HG03060 (cell line): ENCODE measurements at regions not wholly inside any gene's neighbourhood (a gene's known extent, or its start where the extent isn't known, plus 50 kb on each side); places are given as distances from the start of the nearest gene placed in this dataset.
"Not testable (repeated sequence)": the region's sequence is repeated elsewhere in the genome, so short reads cannot be mapped to it uniquely, and the experiment has no call there.

ENCODE experiments used
- ATAC-seq: cut with Tn5 transposase; IDR thresholded peaks from one replicate; pipeline ENCODE4 v1.9.1; 2021; ENCODE audit warnings: low read depth, moderate number of reproducible peaks; ENCODE audit not compliant: unreplicated experiment

DNA sequence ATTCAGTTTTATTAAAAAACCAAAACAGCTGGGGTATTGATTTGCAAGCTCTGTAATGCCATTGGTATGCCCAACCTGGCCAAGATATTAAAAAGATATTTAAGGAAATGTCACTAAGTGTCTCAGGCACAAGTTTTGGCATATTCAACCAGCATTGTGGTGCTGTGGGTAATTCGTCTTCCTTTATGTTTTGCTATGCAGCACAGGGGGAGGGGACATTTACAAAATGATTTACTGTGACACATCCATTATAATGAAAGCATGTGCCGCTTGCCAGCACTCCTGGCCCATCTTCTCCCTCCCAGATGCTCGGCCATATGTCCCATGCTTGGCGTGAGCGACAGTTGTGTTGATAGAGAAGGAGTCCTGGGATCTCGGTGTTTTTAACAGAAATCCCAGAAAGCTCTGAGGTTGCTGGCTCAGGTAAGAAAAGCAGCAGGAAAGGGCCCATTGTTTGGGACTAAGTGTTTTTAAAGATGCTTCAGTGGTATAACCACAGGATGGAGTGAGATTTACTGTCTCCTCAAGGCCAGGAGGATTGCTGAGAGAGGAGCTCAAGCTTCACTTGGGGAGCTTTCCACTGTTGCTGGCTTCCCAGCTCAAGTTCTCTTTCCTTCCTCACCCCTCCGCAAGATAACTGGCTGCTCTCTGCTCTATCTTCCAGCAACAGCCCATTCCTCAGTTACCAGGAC lies 158.2 kb upstream of the TSC22D2 start:
- ATAC-seq = no peak

DNA sequence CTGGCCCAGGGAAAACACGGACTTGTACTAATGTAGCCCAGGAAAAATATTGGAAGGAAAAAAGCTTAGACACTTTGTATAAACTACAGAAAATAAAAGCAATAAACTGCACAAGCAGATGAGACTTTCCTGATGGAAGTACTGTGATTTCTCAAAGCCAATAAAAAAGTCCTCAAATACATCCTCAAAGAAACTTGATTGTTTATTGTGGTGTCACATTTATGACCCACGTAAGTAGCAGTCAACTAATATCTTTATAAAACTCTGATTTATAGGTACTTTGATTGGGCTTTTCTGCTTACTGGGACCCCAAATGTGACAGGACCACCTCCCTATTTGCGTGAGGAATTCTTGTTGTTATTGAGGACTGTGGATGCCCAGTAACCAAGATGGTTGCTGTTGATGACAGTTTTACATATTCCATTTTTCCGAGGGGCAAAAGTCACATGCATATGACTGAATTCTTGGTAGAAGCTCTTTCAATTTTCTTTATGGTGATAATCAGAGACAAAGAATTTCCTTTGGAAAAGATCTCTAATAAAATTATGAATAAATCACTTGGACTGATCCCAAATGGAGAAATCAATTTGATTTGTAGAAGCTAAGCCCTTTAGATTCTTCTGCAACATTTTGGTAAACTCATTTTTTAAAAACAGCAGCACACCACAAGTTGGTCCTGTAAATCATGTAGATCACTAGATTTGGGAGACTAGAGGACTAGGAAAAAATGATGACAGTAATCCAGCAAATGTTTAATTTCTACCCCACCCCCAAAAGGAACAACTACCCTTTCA lies 159.0 kb upstream of the TSC22D2 start:
- no peak for ATAC-seq

DNA sequence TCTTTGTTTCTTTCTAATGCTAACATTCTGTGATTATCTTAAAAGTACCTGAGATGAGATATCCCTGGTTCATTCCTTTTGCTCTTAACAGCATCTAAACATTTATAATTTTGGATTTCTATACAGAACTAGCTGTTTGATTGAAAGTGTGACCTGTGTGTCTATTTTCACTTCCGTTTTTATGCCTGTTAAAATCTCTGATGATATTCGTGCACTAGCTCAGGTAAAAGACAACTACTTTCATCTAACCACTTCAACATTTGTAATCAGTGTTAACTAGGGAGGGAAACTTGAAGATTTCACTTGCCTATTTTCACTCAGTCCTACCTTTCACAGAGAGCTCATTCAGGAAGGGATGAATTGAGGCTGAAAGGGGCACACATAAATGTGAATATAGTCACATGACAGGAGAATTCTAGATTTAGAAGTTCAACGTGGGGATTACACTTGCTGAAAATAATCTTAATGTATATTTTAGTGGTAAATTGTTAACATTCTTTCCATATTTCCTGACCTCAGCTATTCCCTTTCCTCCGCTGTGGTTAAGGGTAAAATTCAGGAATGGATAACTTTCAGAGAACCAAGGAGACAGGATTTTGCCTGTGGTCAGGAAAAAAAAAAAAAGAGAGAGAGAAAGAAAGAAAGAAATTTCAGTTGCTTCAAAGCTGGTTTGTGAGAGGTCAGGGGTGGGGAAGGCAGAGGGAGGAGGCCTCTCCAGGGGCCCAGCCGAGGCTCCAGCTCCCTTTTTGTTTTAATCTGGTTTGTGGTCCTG lies 159.8 kb upstream of the TSC22D2 start:
- no peak for ATAC-seq

DNA sequence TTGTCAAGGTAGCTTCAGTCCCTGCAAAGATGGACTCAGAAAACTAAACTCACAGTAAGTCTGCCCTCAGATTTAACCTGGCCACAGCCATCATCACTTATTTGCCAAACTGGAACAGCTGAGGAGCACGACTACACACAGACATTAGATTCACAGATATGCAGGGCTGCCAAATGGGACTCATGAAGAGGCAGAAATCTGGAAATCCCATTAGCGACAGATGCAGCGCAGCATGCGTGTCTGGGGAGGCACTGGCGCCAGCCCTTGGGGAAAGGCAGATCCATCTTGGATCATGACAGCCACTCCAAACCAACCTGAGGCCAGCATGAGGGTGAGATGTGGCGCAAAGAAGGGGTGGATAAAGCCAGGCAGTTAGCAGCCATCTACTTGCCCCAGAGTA lies 160.7 kb upstream of the TSC22D2 start:
- no peak for ATAC-seq

DNA sequence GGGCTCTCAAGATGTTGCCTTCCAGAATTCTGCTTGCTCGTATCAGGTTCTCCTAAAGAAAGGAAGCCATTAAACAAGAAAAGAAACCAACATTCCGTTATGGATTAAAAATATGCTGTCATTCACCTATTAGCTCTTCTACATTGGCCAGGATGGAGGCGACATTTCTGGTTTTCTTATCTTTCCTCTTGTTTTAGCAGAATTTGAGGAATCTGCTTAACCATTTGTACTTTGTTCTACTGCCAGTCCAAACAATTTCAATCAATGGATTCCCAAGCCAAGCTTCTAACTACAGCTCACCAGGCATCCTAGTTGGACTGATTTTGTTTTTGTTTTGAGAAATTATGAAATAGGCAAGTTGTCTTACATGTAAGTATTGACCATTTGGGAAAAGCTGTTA lies 164.6 kb upstream of the TSC22D2 start:
- ATAC-seq = no peak

DNA sequence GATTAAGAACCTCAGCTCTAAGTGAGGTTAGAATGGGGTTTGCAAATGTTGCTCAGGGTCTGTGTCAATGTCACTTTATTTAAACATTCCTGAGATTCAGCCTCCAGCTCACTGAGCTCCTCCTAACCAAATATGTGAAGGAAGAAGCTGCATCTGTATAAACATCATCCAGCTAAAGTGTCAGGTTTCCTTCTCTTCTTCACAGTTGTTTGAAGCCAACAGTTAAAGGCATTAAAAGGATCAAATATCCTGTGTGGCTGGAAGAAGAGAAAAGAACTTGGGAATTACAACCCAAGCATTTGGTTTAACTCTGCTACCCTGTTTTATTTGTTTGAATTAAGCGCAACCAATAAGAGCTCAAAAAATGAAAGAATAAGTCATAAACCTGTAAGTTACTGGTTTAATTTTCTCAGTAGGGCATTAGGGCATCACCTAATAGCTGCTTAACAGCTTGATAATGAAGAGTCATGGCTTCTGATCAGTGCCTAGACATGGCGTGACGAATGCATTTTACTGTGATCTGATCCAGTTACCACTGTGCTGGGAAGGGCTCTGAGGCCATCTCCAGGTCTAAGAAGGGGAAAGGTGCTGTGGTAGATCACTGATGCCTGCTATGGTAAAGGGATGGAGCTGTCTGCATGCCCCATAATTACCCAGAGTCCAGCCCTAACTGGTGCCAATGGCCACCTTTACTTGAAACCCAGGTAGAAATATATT lies 165.7 kb upstream of the TSC22D2 start:
- no peak for ATAC-seq

DNA sequence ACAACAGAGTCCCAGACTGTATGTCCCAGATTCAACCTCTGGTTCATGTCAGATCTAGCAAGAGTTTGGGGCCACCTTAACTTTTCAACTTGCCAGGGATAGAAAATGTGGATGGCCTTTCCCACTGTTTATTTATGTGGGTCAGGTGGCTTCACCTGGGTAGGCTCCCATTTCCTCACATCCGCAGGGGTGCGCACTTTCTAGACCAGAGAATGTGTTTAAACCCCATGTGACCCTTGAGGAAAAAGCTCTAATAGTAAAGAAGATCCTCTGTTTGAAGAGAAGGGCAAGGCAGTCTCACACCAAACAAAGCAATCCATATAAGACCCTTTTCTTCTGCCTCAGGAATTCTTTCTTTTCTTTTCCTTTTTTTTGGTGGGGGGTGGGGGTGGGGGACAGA lies 167.2 kb upstream of the TSC22D2 start:
- ATAC-seq = no peak

DNA sequence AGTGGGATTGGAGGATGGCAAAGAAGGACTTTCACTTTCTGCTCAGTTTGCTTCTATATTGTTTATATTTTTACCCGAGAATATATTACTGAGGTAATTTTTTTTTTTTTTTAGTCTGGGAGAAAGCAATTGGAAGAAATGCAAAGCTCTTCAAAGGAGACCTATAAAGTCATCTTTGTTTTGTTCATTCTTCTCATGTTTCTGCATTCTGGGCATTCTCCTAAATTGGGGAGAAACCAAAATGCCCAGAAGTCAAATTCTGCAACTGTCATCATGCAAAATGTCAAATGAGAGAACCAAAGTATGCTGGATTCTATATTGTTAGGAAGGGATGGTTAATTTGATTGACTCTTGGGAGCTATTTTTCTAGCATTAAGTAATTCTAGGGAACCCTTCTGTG lies 168.3 kb upstream of the TSC22D2 start:
- no peak for ATAC-seq

DNA sequence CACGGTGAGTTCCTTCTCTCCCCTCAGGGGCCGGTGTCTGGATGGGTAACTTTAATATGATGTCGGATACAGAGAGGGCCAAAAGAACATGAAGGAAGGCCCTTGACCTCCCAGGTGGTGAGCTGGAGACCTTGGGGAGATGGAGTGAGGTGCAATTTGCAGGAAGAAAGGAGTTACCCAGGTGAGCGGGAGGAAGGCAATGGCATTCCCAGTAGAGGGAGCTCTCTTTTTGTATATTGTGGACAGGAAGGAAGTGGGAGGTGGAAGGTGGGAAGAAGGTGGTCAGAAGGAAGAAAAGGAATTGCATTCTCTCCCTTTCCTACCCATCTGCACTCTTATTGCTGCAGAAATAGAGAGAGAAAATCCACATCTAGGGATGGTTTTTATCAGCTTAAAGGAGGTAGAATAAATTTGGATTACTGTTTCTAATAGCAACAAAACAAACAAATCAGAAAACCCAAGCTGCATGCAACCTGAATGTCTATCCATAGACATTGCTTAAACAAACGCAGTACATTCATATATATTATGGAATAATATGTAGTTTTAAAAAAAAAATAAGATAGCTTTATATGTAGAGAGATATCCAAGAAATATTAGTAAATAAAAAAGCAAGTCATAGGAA lies 169.0 kb upstream of the TSC22D2 start:
- no peak for ATAC-seq

DNA sequence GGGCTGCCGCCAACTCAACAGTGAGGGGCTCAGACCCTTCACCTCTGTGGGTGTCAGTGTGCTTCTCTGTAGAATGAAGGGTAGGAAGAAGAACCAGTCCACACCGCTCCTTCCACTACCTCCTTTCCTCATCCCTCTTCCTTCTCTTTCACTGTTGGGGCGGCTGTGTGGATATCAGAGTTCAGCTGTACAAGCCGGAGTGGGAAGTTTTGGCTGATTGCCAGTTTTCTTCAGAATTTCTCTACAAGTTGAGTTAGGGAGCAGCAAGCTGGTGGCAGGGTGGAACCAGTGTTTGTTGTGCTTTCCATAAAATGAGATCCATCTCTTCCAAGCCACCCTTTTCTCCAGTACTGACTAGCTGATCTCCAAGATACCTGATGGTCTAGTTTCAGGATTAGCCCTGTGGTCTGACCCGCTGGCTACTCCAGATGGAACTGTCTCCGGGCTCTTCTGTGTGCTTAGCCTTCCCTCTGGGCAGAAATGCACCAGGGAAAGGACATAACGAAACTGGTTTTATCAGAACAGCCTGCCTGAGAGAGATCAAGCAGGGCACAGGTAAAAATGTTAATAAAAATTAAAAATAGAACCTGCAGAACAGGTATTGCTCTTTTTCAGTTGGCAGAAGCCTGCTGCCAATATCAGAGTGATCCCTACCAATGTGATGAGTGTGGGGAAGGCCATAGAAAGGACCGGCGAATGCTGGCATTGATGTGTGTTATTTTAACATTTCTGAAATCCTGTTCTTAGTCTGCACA lies 169.9 kb upstream of the TSC22D2 start:
- no peak for ATAC-seq

DNA sequence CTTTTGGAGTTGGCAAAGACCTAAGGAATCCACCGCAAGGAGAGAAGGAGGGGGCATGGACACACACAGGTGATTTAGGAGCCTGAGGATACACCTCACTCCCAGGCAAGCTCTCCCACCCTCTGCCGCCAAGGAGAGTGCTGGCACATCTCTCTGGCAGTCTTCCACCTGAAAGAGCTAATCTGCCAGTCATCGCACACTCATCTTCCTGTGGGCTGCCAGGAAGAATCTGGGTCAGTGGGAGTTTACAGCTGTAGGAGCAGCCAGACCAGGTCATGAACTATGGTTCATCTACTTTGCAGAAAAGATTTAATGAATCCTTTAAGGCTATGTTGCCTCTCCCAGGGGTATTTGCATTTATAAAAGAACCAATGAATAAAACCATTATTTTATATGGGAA lies 170.6 kb upstream of the TSC22D2 start:
- ATAC-seq = no peak

DNA sequence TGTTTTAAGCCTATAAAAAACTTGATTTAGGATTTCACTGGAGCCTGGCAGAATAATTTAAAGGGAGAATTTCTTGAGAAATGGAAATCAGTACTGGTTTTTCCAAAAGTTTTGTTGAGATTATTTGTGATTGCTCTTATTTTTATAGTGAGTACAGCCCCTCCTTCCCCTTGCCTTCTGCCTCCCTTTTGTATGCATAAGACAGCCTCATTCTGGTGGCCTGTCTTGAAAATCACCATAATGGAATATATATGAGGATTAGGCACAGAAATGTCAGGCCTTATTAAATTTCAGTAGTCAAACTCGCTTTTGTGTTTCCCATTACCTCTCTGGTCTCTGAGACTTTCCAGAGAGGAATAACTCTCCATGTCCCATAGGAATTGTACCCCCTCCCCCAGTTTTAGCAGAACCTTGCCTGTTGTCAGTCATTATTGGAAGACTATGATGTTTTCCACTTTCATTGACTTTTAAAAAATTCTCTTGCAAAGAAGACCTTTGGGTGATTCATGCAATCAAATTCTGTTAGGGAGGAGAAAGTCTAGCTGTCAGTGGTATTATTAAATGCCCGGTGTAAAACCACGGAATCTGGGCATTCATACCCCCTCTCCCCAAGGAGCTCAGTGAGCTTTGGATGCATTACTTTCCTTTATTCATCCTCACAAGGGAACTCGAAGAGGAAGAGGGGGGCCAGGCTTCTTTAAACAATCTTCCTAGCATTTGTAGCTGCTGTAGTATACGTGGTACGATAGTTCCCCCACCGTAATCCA lies 171.6 kb upstream of the TSC22D2 start:
- no peak for ATAC-seq

DNA sequence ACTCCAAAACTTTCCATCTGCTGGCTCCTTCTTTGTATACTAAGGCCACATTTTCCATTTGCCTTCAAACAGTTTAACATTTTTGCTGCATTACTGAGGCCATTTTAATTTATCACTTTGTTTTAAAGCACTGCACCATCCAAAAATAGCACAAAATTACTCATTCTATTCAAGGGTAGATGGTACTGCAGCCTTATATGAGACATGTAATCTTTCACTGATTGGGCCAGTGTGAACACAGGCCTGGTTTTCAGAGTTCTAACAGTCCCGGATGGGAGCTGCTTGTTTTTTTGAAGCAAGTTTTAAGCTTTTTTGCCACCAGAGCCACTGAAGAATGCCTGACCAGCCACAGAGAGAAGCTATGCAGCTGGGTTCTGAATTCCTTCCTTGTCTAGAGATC lies 172.3 kb upstream of the TSC22D2 start:
- ATAC-seq = no peak

DNA sequence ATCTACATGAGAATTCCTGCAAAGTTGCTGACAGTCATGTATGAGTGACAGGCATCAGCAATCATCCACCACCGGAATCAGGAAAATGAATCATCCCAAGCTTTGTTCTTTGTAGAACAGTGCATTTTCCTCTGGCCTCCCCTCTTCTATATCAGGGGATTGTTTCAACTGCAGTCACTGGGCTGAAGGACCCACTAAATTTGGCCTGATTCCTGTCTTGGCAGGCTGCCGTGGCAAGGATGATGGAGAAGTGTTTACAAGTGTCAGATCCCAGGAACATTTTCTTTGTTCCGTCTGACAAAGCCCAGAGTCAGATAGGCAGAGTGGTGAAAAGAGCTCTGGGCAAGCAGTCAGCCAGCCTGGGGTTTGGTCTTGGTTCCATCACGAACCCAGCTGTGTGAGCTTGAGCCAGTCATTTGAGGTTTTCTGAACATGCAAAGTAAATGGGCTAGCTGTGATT lies 175.1 kb upstream of the TSC22D2 start:
- ATAC-seq = no peak

DNA sequence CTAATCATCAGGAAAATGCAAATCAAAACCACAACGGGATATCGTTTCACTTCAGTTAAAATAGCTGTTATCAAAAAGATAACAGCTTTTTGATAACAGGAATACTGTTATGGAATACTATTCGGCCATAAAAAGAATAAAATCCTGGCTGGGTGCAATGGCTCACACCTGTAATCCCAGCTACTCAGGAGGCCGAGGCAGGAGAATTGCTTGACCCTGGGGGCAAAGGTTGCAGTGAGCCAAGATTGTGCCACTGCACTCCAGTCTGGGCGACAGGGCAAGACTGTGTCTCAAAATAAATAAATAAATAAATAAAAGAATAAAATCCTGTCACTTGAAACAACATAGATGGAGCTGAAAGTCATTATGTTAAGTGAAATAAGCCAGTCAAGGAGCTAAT lies 178.1 kb upstream of the TSC22D2 start:
- ATAC-seq = no peak

DNA sequence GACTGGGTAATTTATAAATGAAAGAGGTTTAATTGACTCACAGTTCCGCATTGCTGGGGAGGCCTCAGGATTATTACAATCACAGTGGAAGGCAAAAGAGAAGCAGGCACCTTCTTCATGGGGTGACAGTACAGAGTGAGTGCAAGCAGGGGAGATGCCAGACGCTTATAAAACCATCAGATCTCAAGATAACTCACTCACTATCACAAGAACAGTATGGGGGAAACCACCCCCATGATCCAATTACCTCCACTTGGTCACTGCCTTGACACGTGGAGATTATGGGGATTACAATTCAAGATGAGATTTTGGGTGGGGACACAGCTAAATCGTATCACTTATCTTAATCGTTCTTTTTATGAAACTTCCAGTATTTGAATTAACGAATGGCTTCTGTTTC lies 179.5 kb upstream of the TSC22D2 start:
- not testable (repeated sequence) for ATAC-seq

DNA sequence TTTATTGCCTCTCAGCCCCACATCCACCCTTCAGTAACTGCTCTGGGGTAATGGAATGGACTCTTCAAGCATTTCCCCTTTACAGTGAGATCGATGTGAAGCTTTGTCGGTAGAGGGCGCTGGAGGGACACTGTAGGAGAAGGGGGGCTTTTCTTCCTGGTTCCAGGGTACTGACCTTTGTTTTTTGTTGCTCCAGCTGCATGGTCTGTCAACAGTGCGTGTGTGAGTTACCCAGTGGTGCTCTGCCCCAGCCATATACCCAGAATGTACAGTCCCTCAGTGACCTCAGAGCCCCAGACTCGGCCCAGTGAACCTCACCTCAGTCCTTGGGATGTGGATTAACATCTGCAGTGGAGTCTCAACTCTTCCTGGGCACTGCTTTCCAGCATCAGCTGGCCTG lies 180.3 kb upstream of the TSC22D2 start:
- no peak for ATAC-seq

DNA sequence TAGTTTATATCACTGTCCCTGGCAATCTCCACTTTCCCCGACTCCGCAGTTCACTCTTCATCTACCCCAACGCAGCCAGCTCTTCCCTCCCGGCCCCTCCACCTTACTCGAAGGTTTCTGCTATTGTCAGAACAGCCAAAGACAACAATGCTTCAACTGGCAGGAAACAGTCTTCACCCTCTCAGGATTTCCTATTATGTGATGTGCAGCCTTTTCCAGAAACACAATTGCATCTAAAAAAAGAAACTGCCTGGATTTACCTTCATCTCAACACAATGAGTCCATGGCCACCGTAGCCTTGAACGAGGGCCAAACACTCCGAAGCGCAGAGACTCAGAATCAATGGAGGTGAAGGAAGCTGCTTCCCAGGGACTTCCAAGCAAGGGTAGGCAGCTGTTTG lies 182.1 kb upstream of the TSC22D2 start:
- ATAC-seq = no peak

DNA sequence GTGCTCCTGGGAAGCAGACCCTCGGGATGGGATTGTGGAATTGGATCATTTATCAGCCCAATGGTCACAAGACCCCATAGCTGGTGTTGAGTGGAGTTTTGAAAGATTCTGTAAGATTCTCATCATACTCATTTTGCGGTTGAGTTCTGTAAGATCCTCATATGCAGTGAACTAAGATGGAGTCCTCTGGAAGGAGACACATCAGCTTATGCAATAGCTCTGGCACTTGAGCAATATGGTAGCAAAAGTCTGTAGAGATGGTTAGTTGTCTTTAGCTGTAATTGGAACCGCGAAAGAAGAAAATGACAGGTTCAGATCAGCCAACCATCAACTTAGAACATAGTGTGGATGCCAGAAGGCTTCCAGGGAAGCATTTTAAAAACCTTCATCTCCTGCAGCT lies 184.5 kb upstream of the TSC22D2 start:
- no peak for ATAC-seq
